ENCODE measurements at regions not wholly inside any gene's neighbourhood (a gene's known extent, or its start where the extent isn't known, plus 50 kb on each side); places are given as distances from the start of the nearest gene placed in this dataset.

DNA sequence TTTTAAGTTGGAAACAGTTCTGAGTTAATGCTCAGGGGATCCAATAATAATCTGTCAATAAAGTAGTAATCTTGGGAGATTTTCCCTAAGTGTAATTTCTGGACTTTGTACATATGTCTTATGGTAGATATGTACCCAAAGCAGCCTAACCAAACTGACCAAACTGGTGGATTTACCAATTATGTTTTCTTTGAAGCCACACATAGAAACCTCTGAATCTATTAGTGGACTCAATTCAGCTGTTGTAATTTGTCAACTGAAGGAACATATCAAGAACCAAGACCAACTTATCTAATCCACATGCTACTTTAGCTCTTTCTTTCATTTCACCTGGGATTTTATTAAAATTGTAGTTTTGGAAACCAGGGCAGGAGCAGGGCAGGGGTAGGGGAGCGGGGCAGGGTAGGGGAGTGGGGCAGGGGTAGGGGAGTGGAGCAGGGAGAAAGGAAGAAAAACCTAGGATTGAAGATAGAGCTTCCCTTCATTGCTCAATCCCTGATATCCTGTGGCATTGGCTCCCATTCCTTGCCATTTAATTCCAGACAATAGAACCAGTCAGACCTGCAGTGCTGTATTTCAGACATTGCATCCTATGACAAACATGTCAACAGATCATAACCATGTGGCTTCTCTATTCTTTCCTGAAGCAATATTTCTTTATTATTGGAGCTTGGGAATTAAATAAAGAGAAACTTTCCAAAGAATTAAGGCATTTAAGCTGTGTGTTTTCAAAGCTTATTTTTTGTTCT is 101.8 kb downstream of the NFKBIZ start:
- Histone ChIP-seq H3K9ac (ENCODE audit: low read length) (no peak overlapping the region), H3K27me3 (replicated peaks; ENCODE audit: control insufficient read depth, insufficient read depth, low read length) (no peaks in the 10 kb centered on the region), H3K36me3 (ENCODE audit: control insufficient read depth, insufficient read depth, low read length, severe bottlenecking) (no peaks in the 10 kb centered on the region), H3K9me3 (ENCODE audit: control insufficient read depth, low read length) (no peaks in the 10 kb centered on the region), H3K4me3 (ENCODE audit: low read length) (no peak overlapping the region), H3K4me1 (ENCODE audit: control insufficient read depth, insufficient read depth, low read length) (peaks cover 5% of the 10 kb centered on the region)
- no peak for DNase-seq (ENCODE audit: low read depth)

DNA sequence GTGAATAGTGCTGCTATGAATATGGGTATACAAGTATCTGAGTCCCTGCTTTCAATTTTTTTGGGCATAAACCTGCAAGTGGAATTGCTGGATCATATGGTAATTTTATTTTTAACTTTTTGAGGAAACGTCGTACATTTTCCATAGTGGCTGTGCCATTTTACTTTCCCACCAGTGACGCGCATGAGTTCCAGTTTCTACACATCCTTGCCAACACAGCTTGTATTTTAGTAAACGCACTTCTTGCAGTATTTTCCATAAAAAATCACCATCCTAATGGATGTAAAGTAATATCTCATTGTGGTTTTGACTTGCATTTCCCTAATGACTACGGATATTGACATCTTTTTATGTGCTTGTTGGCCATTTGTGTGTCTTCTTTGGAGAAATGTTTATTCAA is 105.0 kb downstream of the NFKBIZ start:
- Histone ChIP-seq H3K36me3 (ENCODE audit: control insufficient read depth, insufficient read depth, low read length, severe bottlenecking) (no peaks in the 10 kb centered on the region), H3K4me3 (ENCODE audit: low read length) (no peak overlapping the region)

DNA sequence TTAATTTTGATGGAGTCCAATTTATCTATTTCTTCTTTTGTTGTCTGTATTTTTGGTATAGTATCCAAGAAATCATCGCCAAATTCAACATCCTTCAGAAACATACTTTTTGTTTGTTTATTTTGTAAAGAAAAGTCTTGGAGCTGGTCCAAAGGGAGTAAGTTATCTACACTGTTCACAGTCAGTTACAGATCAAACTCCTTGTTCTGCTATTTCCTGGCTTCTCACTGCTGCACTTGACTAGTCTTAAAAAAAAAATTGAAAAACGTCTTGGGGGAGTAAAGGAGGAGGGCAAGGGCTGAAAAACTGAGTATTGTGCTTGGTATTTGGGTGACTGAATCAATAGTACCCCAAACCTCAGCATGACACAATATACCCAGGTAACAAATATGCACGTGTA is 105.6 kb downstream of the NFKBIZ start:
- no peaks in the 10 kb centered on the region for H3K9me3 ChIP-seq (ENCODE audit: control insufficient read depth, low read length)
- H3K36me3 ChIP-seq (ENCODE audit: control insufficient read depth, insufficient read depth, low read length, severe bottlenecking): no peaks in the 10 kb centered on the region
- peaks cover 5% of the 10 kb centered on the region for H3K4me1 ChIP-seq (ENCODE audit: control insufficient read depth, insufficient read depth, low read length)
- no peak overlapping the region for H3K9ac ChIP-seq (ENCODE audit: low read length)
- H3K4me3 ChIP-seq (ENCODE audit: low read length): no peak overlapping the region
- DNase-seq (ENCODE audit: low read depth): peak; percentile 29
- no peaks in the 10 kb centered on the region for H3K27me3 ChIP-seq (replicated peaks; ENCODE audit: control insufficient read depth, insufficient read depth, low read length)

More for the DNA sequence above, 105.0 kb downstream of the NFKBIZ start:
- no peaks in the 10 kb centered on the region for H3K9me3 ChIP-seq (ENCODE audit: control insufficient read depth, low read length)
- no peaks in the 10 kb centered on the region for H3K27me3 ChIP-seq (replicated peaks; ENCODE audit: control insufficient read depth, insufficient read depth, low read length)
- DNase-seq (ENCODE audit: low read depth): no peak
- H3K4me1 ChIP-seq (ENCODE audit: control insufficient read depth, insufficient read depth, low read length): peaks cover 5% of the 10 kb centered on the region
- no peak overlapping the region for H3K9ac ChIP-seq (ENCODE audit: low read length)

DNA sequence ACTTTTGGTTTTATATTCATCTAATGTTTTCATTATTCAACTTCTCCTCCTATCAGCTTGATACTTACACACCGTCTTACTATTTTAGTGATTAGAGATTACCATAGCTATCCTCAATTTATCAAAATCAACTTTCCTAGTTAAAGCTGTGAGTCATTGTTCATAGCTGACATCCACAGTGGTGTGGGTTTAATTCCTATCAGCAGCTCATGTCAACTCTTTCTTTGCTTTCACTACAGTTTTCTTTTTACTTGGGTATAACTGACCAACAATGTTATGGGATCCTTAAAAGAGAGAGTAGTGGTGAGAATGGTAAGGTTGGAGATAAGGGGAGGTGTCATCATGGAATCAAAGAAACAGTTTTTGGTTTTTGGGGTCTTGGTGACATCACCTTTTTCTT is 112.7 kb downstream of the NFKBIZ start:
- Histone ChIP-seq H3K9ac (ENCODE audit: low read length) (no peak overlapping the region), H3K9me3 (ENCODE audit: control insufficient read depth, low read length) (peaks cover 6% of the 10 kb centered on the region), H3K4me3 (ENCODE audit: low read length) (no peak overlapping the region), H3K36me3 (ENCODE audit: control insufficient read depth, insufficient read depth, low read length, severe bottlenecking) (no peaks in the 10 kb centered on the region), H3K27me3 (replicated peaks; ENCODE audit: control insufficient read depth, insufficient read depth, low read length) (no peaks in the 10 kb centered on the region), H3K4me1 (ENCODE audit: control insufficient read depth, insufficient read depth, low read length) (peaks cover 10% of the 10 kb centered on the region)
- no peak for DNase-seq (ENCODE audit: low read depth)

DNA sequence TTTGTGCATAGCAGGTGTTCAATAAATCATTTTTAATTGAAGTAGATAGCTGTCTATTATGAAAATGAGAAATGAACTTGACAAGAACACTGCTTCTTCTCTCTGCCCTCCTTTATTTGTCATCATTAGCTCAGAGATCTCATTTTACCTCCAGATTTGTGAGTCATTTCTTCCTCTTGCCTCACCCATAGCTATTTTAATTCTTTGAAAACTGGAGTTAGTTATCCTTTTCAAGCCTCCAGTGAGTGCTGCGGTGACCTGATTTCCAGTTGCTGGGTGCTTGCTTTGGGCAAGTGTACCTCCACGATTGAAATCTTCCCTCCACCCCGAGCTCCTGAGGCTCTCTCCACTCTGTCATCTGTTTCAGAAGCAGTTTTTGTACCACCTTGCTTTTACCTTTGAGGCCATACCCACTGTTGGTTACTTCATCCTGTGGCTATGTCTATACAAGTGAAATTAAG is 114.6 kb downstream of the NFKBIZ start:
- peak; percentile 64 for DNase-seq (ENCODE audit: low read depth)
- H3K9ac ChIP-seq (ENCODE audit: low read length): no peak overlapping the region
- H3K9me3 ChIP-seq (ENCODE audit: control insufficient read depth, low read length): peaks cover 6% of the 10 kb centered on the region
- H3K4me3 ChIP-seq (ENCODE audit: low read length): no peak overlapping the region
- H3K36me3 ChIP-seq (ENCODE audit: control insufficient read depth, insufficient read depth, low read length, severe bottlenecking): no peaks in the 10 kb centered on the region
- peaks cover 10% of the 10 kb centered on the region for H3K4me1 ChIP-seq (ENCODE audit: control insufficient read depth, insufficient read depth, low read length)
- no peaks in the 10 kb centered on the region for H3K27me3 ChIP-seq (replicated peaks; ENCODE audit: control insufficient read depth, insufficient read depth, low read length)

DNA sequence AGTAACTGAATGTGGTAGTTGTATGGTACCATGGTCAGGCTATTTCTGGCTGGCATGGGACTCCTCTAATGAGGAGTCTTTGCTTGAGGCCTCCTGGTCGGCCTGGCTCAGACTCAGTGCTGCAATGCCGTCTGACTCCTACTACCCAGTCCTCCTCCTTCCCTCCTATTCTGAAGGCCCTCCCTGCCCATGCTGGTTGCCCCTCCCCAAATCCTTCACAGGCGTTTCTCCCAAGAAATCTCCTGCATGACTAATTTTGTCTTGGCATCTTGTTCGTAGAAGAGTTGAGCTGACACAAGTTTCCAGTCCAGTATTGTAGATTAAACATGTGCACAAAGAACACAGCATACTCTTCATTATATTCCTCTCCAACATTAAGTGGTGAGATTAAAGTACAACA is 115.5 kb downstream of the NFKBIZ start:
- Histone ChIP-seq H3K4me3 (ENCODE audit: low read length) (no peak overlapping the region), H3K27me3 (replicated peaks; ENCODE audit: control insufficient read depth, insufficient read depth, low read length) (no peaks in the 10 kb centered on the region), H3K36me3 (ENCODE audit: control insufficient read depth, insufficient read depth, low read length, severe bottlenecking) (no peaks in the 10 kb centered on the region), H3K4me1 (ENCODE audit: control insufficient read depth, insufficient read depth, low read length) (peaks cover 10% of the 10 kb centered on the region), H3K9ac (ENCODE audit: low read length) (no peak overlapping the region), H3K9me3 (ENCODE audit: control insufficient read depth, low read length) (peaks cover 6% of the 10 kb centered on the region)
- no peak for DNase-seq (ENCODE audit: low read depth)

DNA sequence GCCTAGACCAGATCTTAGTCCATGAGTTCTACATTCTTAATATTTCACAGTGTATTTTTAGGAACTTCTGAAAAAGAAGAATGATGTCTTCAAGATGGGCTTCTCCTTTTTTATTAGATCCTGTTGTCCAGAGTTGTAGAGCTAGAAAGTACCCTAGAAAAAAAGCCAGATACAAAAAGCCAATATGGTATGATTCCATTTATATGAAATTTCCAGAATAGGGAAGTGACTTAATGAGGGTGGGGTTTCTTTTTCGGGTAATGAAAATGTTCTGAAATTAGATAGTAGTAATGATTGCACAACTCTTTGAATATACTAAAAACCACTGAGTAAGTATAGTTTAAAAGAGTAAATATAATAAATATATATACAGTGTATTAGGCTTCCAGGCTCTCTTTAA is 116.9 kb downstream of the NFKBIZ start:
- Histone ChIP-seq H3K4me3 (ENCODE audit: low read length) (no peak overlapping the region), H3K27me3 (replicated peaks; ENCODE audit: control insufficient read depth, insufficient read depth, low read length) (no peaks in the 10 kb centered on the region), H3K9me3 (ENCODE audit: control insufficient read depth, low read length) (no peaks in the 10 kb centered on the region), H3K4me1 (ENCODE audit: control insufficient read depth, insufficient read depth, low read length) (peaks cover 10% of the 10 kb centered on the region), H3K36me3 (ENCODE audit: control insufficient read depth, insufficient read depth, low read length, severe bottlenecking) (no peaks in the 10 kb centered on the region), H3K9ac (ENCODE audit: low read length) (no peak overlapping the region)
- peak; percentile 32 for DNase-seq (ENCODE audit: low read depth)

DNA sequence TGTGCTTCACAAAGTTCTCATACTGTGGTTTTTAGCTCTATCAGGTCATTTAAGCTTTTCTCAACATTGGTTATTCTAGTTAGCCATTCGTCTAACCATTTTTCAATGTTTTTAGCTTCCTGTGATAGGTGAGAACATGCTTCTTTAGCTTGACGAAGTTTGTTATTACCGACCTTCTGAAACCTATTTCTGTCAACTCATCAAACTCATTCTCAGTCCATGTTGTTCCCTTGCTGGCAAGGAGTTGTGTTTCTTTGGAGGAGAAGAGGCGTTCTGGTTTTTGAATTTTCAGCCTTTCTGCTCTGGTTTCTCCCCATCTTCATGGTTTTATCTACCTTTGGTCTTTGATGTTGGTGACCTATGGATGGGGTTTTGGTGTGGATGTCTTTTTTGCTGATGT is 120.9 kb downstream of the NFKBIZ start:
- Histone ChIP-seq H3K4me3 (ENCODE audit: low read length) (no peak overlapping the region), H3K9ac (ENCODE audit: low read length) (no peak overlapping the region), H3K9me3 (ENCODE audit: control insufficient read depth, low read length) (no peaks in the 10 kb centered on the region), H3K4me1 (ENCODE audit: control insufficient read depth, insufficient read depth, low read length) (no peaks in the 10 kb centered on the region), H3K27me3 (replicated peaks; ENCODE audit: control insufficient read depth, insufficient read depth, low read length) (no peaks in the 10 kb centered on the region), H3K36me3 (ENCODE audit: control insufficient read depth, insufficient read depth, low read length, severe bottlenecking) (no peaks in the 10 kb centered on the region)
- no peak for DNase-seq (ENCODE audit: low read depth)

DNA sequence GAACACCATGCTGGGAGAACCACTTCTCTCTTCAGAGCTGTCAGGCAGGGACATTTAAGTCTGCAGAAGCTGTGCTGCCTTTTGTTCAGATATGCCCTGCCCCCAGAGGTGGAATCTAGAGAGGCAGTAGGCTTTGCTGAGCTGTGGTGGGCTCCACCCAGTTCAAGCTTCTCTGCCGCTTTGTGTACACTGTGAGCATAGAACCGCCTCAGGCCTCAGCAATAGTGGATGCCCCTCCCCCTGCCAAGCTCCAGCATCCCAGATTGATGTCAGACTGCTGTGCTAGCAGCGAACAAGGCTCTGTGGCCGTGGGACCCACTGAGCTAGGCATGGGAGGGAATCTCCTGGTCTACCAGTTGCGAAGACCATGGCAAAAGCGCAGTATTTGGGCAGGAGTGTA is 121.6 kb downstream of the NFKBIZ start:
- Histone ChIP-seq H3K27me3 (replicated peaks; ENCODE audit: control insufficient read depth, insufficient read depth, low read length) (no peaks in the 10 kb centered on the region), H3K9ac (ENCODE audit: low read length) (no peak overlapping the region), H3K9me3 (ENCODE audit: control insufficient read depth, low read length) (no peaks in the 10 kb centered on the region), H3K4me3 (ENCODE audit: low read length) (no peak overlapping the region), H3K36me3 (ENCODE audit: control insufficient read depth, insufficient read depth, low read length, severe bottlenecking) (no peaks in the 10 kb centered on the region), H3K4me1 (ENCODE audit: control insufficient read depth, insufficient read depth, low read length) (peaks cover under 1% of the 10 kb centered on the region)
- DNase-seq (ENCODE audit: low read depth): no peak

DNA sequence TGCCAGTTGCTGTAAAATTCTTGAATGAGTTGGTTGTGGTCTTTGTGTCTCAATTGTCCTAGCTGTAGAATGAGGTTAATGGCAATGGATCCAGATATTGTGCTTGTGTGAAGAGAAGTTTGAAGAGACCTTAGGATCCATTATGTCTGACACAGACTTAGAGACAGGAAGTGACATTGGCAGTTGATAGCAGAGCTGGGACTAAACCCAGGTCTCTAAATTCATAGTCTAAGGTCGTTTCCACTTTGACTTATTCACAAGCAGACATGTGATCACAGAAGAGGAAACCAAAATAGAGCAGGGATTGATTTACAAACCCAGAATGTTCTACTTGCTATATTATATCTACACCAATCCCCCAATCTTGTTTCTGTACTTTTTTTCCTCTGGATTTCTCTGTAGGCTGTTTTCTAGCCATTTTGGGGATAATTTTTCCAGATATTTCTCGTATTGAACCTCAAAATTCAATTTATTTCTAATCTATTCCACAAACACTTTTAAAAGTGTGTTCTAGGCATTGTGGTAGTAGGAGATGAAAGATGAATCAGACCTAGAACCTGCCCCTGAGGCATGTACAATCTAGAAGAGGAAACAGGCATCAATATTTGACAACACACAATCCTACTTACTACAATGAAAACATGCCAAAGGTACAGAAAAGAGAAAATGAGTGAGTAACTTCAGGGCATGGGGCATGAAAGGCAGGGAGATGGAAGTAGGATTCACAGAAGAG is 123.3 kb downstream of the NFKBIZ start:
- no peaks in the 10 kb centered on the region for H3K27me3 ChIP-seq (replicated peaks; ENCODE audit: control insufficient read depth, insufficient read depth, low read length)
- no peak overlapping the region for H3K4me3 ChIP-seq (ENCODE audit: low read length)
- H3K9me3 ChIP-seq (ENCODE audit: control insufficient read depth, low read length): no peaks in the 10 kb centered on the region
- no peak overlapping the region for H3K9ac ChIP-seq (ENCODE audit: low read length)
- H3K36me3 ChIP-seq (ENCODE audit: control insufficient read depth, insufficient read depth, low read length, severe bottlenecking): no peaks in the 10 kb centered on the region
- peaks cover 10% of the 10 kb centered on the region for H3K4me1 ChIP-seq (ENCODE audit: control insufficient read depth, insufficient read depth, low read length)
- DNase-seq (ENCODE audit: low read depth): no peak

DNA sequence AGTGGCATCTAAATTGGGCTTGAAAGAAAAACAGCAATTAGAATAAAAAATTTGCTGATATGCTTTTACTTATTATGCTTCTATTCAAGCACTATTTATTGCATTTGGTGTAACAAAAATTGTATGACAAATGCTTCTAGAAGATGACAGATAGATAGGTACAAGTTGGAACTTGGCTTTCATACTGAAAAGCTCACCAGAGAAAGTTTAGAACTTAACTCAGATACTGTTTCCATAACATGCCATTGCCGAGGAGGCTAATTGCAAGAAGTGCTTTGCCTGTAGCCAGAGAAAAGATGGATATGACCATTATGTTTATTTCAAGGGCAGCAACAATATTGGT is 123.8 kb downstream of the NFKBIZ start:
- no peaks in the 10 kb centered on the region for H3K27me3 ChIP-seq (replicated peaks; ENCODE audit: control insufficient read depth, insufficient read depth, low read length)
- H3K9me3 ChIP-seq (ENCODE audit: control insufficient read depth, low read length): no peaks in the 10 kb centered on the region
- no peak for DNase-seq (ENCODE audit: low read depth)
- H3K4me1 ChIP-seq (ENCODE audit: control insufficient read depth, insufficient read depth, low read length): peaks cover 10% of the 10 kb centered on the region
- no peak overlapping the region for H3K4me3 ChIP-seq (ENCODE audit: low read length)
- H3K9ac ChIP-seq (ENCODE audit: low read length): no peak overlapping the region
- no peaks in the 10 kb centered on the region for H3K36me3 ChIP-seq (ENCODE audit: control insufficient read depth, insufficient read depth, low read length, severe bottlenecking)

Data from adipocyte (in vitro differentiated cells).